Bronchial epithelial cell (primary cell): ENCODE measurements at regions not wholly inside any gene's neighbourhood (a gene's known extent, or its start where the extent isn't known, plus 50 kb on each side); places are given as distances from the start of the nearest gene placed in this dataset.
A peak's percentile ranks its signal among the peaks of the same experiment; 100 is the strongest.

Experiments used
- DNase-seq: peaks from one replicate; pipeline ENCODE4 v3.0.0-alpha.2; 2010; ENCODE audit warnings: low read depth
- FAIRE-seq: peaks from 2 replicates; lab custom pipeline; 2011; peaks lifted over from hg19 to GRCh38; lab: Jason Lieb, UNC
- H3K27me3 ChIP-seq: 2 replicates; pipeline ENCODE4 v1.5.1; 2011; ENCODE audit warnings: low read length; ENCODE audit not compliant: control insufficient read depth, insufficient read depth
- H3K36me3 ChIP-seq: 2 replicates; pipeline ENCODE4 v1.5.1; 2011; ENCODE audit warnings: low read length; ENCODE audit not compliant: control insufficient read depth, insufficient read depth
- H3K4me3 ChIP-seq: 2 replicates; pipeline ENCODE4 v1.5.1; 2011; ENCODE audit warnings: mild to moderate bottlenecking, low read depth, low read length, control low read depth
- CTCF ChIP-seq: IDR thresholded peaks from 2 replicates; pipeline ENCODE4 v1.5.1; 2011; ENCODE audit warnings: mild to moderate bottlenecking, moderate library complexity, low read length, control low read depth, inconsistent platforms; ENCODE audit not compliant: insufficient read depth, severe bottlenecking

- no peak overlapping the region for H3K4me3 ChIP-seq
- no peak for TF ChIP-seq CTCF
- FAIRE-seq (no peak), DNase-seq (no peak)
- no peaks in the 10 kb centered on the region for H3K36me3 ChIP-seq
- H3K27me3 ChIP-seq: no peaks in the 10 kb centered on the region
Measured at GRCh38 chr6:45727819-45728449, 287.7 kb downstream of the CLIC5 start.

- TF ChIP-seq CTCF: no peak
- Histone ChIP-seq H3K27me3 (no peaks in the 10 kb centered on the region), H3K4me3 (no peak overlapping the region), H3K36me3 (no peaks in the 10 kb centered on the region)
- FAIRE-seq (no peak), DNase-seq (no peak)
Measured at GRCh38 chr6:45727228-45727627, 288.4 kb downstream of the CLIC5 start.

- DNase-seq (no peak), FAIRE-seq (no peak)
- no peak for TF ChIP-seq CTCF
- Histone ChIP-seq H3K36me3 (no peaks in the 10 kb centered on the region), H3K27me3 (no peaks in the 10 kb centered on the region), H3K4me3 (no peak overlapping the region)
Measured at GRCh38 chr6:45726444-45726843, 289.2 kb downstream of the CLIC5 start.

GRCh38 chr6:45724511-45724910 is 291.1 kb downstream of the CLIC5 start:
- Histone ChIP-seq H3K36me3 (no peaks in the 10 kb centered on the region), H3K27me3 (no peaks in the 10 kb centered on the region), H3K4me3 (no peak overlapping the region)
- TF ChIP-seq CTCF: no peak
- FAIRE-seq (no peak), DNase-seq (peak; percentile 86)

- DNase-seq: no peak
- FAIRE-seq: no peak
- Histone ChIP-seq H3K4me3 (no peak overlapping the region), H3K36me3 (no peaks in the 10 kb centered on the region), H3K27me3 (no peaks in the 10 kb centered on the region)
- TF ChIP-seq CTCF: no peak
Measured at GRCh38 chr6:45724027-45724426, 291.6 kb downstream of the CLIC5 start.

- FAIRE-seq (no peak), DNase-seq (peak; percentile 64)
- H3K27me3 ChIP-seq: no peaks in the 10 kb centered on the region
- H3K4me3 ChIP-seq: no peak overlapping the region
- H3K36me3 ChIP-seq: no peaks in the 10 kb centered on the region
- TF ChIP-seq CTCF: no peak
Measured at GRCh38 chr6:45722876-45723275, 292.8 kb downstream of the CLIC5 start.
